MCF 10A (cell line): ENCODE measurements at regions not wholly inside any gene's neighbourhood (a gene's known extent, or its start where the extent isn't known, plus 50 kb on each side); places are given as distances from the start of the nearest gene placed in this dataset.

ENCODE experiments used
- BruUV-seq: library from RNA; stranded (reverse); fragments of 400-500 nt; replicated peaks from 2 replicates; lab custom pipeline; 2021; lab: Mats Ljungman, UMichigan
- CTCF ChIA-PET: fragments of 300-600 bp; sonication (Branson Sonifier 250); formaldehyde crosslinking; extraction: SDS; loops from one replicate; lab custom pipeline; 2021; ENCODE audit warnings: antibody characterized with exemption, inconsistent platforms; lab: Yijun Ruan, JAX
- POLR2A ChIA-PET: fragments of 300-600, 350-650 bp; sonication (Branson Sonifier 250); formaldehyde crosslinking; extraction: SDS; loops from one replicate; lab custom pipeline; 2020; ENCODE audit warnings: antibody characterized with exemption, inconsistent platforms; lab: Yijun Ruan, JAX
- DNase-seq: peaks from one replicate; pipeline ENCODE4 v3.0.0-alpha.2; 2018; ENCODE audit not compliant: unreplicated experiment
- H3K27ac Mint-ChIP-seq: one replicate; pipeline ENCODE4 v1.8.0; 2022; ENCODE audit warnings: mild to moderate bottlenecking, low read depth, mixed read lengths; ENCODE audit not compliant: unreplicated experiment
- H3K27me3 Mint-ChIP-seq: one replicate; pipeline ENCODE4 v1.8.0; 2022; ENCODE audit warnings: mixed read lengths; ENCODE audit not compliant: insufficient read depth, unreplicated experiment
- H3K36me3 Mint-ChIP-seq: one replicate; pipeline ENCODE4 v1.8.0; 2022; ENCODE audit warnings: mild to moderate bottlenecking, moderate library complexity, mixed read lengths; ENCODE audit not compliant: insufficient read depth, unreplicated experiment
- H3K4me1 Mint-ChIP-seq: one replicate; pipeline ENCODE4 v1.8.0; 2022; ENCODE audit warnings: mixed read lengths; ENCODE audit not compliant: insufficient read depth, unreplicated experiment
- H3K4me3 Mint-ChIP-seq: one replicate; pipeline ENCODE4 v1.8.0; 2022; ENCODE audit warnings: mild to moderate bottlenecking, moderate library complexity, mixed read lengths; ENCODE audit not compliant: unreplicated experiment
- H3K9me3 Mint-ChIP-seq: one replicate; pipeline ENCODE4 v1.8.0; 2022; ENCODE audit warnings: mixed read lengths; ENCODE audit not compliant: unreplicated experiment
- intact Hi-C: fragments of 100-400 bp; cut with micrococcal nuclease; formaldehyde crosslinking; loops from 2 replicates; pipeline ENCODE4 v1.14.1; 2022
- TF ChIP-seq, protein P1 (sequence below): fragments of 200-600 bp; IDR thresholded peaks from one replicate; pipeline ENCODE4 v1.8.0; 2022; ENCODE audit warnings: antibody characterized with exemption, mild to moderate bottlenecking; ENCODE audit not compliant: unreplicated experiment

DNA sequence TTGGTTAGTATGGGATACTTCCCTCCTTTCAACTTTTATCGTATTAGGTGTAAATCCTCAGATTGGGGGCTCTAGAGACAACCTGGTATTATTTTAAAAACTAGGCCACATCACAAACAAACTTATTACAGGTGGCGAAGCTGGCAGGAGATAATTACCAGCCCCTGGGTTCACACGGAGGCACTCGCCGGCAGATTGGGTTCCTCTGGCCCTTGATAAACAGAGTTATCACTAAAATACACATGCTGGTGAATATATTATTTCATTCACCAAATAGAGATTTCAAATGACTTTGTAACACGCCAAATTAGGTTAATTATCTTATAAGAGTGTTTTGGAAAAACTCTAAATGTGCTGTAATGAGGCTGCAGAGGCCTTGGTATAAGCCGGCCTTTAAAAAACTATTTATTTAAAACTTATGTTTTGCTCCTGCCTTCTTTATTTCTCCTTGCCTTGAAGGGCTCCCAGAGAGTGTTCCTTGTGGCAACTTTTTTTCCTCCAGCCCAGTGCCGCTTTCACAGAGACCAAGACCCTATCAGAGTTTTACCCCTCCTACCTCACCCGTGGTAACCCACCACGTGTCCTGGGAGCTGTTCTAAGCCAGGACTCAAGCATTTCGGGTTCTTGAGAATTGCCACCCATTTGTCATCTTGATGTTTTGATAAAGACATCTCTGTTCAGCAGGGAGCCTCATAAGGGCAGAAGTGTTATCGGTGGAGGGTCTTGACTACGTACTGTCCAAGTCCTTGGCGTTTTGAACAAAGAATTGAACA is 468.6 kb upstream of the CFAP20DC start:
- no peaks in the 10 kb centered on the region for H3K36me3 Mint-ChIP-seq
- CTCF ChIA-PET, result interaction anchor here (0.6 kb wide), 1 partner anchor 281 kb away, joined by 5 read pairs; no protein-coding TSS in a partner anchor
- no TSS peak for BruUV-seq

DNA sequence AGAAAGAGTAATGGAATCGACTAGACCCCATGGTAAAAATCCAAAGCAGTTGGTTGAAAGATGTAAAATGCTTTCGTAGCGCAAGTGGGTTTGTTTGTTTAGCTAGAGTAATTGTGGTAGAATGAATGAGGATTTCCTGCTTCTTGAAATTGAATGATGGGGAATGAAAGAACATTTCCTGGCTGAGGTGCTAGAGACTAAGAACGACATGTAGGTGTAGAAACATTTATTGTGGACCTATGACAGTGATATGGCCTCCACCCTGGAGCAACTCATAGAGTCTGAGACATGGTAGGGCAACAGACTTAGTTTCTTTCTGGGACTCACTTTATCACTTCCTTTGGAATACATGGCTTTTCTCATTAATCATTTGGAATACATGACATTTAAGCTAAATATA is 467.6 kb upstream of the CFAP20DC start:
- Mint-ChIP-seq H3K9me3 (no peaks in the 10 kb centered on the region), H3K4me1 (peaks cover 6% of the 10 kb centered on the region), H3K27me3 (no peaks in the 10 kb centered on the region), H3K27ac (no peak overlapping the region), H3K36me3 (no peaks in the 10 kb centered on the region), H3K4me3 (no peak overlapping the region)
- ChIA-PET CTCF (interaction anchor here (0.6 to 0.7 kb wide), 2 partner anchors 15 to 1493 kb away, joined by 3 read pairs; no protein-coding TSS in a partner anchor), POLR2A (interaction anchor here (0.7 kb wide), 1 partner anchor 42 kb away, joined by 3 read pairs; no protein-coding TSS in a partner anchor)
- TF ChIP-seq, protein P1, sequence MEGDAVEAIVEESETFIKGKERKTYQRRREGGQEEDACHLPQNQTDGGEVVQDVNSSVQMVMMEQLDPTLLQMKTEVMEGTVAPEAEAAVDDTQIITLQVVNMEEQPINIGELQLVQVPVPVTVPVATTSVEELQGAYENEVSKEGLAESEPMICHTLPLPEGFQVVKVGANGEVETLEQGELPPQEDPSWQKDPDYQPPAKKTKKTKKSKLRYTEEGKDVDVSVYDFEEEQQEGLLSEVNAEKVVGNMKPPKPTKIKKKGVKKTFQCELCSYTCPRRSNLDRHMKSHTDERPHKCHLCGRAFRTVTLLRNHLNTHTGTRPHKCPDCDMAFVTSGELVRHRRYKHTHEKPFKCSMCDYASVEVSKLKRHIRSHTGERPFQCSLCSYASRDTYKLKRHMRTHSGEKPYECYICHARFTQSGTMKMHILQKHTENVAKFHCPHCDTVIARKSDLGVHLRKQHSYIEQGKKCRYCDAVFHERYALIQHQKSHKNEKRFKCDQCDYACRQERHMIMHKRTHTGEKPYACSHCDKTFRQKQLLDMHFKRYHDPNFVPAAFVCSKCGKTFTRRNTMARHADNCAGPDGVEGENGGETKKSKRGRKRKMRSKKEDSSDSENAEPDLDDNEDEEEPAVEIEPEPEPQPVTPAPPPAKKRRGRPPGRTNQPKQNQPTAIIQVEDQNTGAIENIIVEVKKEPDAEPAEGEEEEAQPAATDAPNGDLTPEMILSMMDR, result no peak
- no peak for DNase-seq
- intact Hi-C loops, result no loop called here
- no TSS peak for BruUV-seq

More for the DNA sequence above, 468.6 kb upstream of the CFAP20DC start:
- POLR2A ChIA-PET, result interaction anchor here (0.7 kb wide), 1 partner anchor 15 kb away, joined by 3 read pairs; no protein-coding TSS in a partner anchor
- Mint-ChIP-seq H3K9me3 (no peaks in the 10 kb centered on the region), H3K27ac (no peak overlapping the region), H3K27me3 (no peaks in the 10 kb centered on the region), H3K4me3 (no peak overlapping the region), H3K4me1 (peaks cover 6% of the 10 kb centered on the region)
- intact Hi-C loops, result no loop called here
- no peak for DNase-seq
- TF ChIP-seq, protein P1, result no peak

DNA sequence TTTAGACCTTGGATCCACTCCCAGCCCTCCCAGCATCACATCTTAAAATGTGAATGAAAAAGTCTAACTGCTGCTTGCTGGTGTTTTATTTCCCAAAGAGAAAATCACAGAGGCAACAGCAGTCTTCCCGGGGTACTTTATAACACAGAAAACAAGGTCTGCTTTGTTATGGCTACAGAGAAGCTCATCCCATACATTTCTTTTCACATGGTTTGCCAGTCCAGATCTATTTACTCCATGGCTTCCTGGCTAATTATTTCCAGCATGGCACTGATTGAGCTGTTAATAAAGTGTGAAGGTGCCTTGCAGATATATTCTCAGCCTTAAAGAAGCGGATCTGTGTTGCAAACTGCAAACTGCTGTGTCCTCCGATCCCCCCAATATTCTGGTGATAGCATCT is 466.1 kb upstream of the CFAP20DC start:
- POLR2A ChIA-PET, result interaction anchor here (0.6 kb wide), 1 partner anchor 1963 kb away, joined by 3 read pairs; no protein-coding TSS in a partner anchor
- BruUV-seq, result no TSS peak
- no peak for DNase-seq

More for the DNA sequence above, 466.1 kb upstream of the CFAP20DC start:
- CTCF ChIA-PET, result interaction anchor here (1.0 kb wide), 1 partner anchor 13 kb away, joined by 3 read pairs; no protein-coding TSS in a partner anchor
- intact Hi-C loops, result no loop called here
- no peak overlapping the region for H3K27ac Mint-ChIP-seq
- no peaks in the 10 kb centered on the region for H3K36me3 Mint-ChIP-seq
- no peak overlapping the region for H3K4me3 Mint-ChIP-seq
- no peaks in the 10 kb centered on the region for H3K9me3 Mint-ChIP-seq
- no peaks in the 10 kb centered on the region for H3K27me3 Mint-ChIP-seq
- H3K4me1 Mint-ChIP-seq, result peaks cover 6% of the 10 kb centered on the region
- TF ChIP-seq, protein P1, result no peak
